HG03342 (cell line): ENCODE measurements at regions not wholly inside any gene's neighbourhood (a gene's known extent, or its start where the extent isn't known, plus 50 kb on each side); places are given as distances from the start of the nearest gene placed in this dataset.

Source experiments
- ATAC-seq: cut with Tn5 transposase; IDR thresholded peaks from one replicate; pipeline ENCODE4 v1.9.1; 2021; ENCODE audit warnings: mild to moderate bottlenecking, moderate library complexity; ENCODE audit not compliant: unreplicated experiment

DNA sequence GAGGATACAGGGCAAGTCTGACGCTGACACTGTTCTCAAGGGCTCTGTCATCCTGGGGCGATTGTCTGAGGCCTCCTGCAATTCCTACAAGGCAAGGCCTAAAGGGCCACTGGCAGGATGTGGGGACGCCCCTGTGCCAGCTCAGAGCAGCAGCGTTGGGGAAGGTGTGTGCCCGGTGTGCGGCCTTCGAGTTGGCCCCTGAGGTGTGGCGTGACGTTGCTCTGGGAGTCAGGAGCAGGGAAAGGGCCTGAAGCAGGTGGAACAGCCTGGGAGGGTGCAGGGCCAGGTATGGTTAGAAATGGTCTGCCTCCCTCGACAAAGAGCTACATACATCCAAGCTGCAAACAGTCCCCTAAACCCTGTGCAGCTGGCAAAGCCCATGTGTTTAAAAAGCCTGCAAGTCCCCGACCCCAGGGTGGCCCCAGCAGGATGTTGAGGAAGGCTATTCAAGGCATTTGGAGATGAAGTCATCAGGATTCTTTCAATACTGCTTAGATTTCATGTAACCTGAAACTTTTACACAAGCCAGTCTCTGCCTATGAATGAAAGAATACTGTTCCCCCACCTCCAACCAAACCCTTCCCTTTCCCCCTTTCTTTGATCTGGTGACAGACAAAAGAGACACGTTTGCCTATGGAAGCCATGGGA is 142.5 kb upstream of the TNS3 start:
- ATAC-seq: no peak

GRCh38 chr7:47722126-47722525 is 140.2 kb upstream of the TNS3 start:
- ATAC-seq: no peak

- no peak for ATAC-seq
These were observed 139.8 kb upstream of the TNS3 start for GRCh38 chr7:47721670-47722069.

GRCh38 chr7:47720907-47721244 is 139.0 kb upstream of the TNS3 start:
- no peak for ATAC-seq

DNA sequence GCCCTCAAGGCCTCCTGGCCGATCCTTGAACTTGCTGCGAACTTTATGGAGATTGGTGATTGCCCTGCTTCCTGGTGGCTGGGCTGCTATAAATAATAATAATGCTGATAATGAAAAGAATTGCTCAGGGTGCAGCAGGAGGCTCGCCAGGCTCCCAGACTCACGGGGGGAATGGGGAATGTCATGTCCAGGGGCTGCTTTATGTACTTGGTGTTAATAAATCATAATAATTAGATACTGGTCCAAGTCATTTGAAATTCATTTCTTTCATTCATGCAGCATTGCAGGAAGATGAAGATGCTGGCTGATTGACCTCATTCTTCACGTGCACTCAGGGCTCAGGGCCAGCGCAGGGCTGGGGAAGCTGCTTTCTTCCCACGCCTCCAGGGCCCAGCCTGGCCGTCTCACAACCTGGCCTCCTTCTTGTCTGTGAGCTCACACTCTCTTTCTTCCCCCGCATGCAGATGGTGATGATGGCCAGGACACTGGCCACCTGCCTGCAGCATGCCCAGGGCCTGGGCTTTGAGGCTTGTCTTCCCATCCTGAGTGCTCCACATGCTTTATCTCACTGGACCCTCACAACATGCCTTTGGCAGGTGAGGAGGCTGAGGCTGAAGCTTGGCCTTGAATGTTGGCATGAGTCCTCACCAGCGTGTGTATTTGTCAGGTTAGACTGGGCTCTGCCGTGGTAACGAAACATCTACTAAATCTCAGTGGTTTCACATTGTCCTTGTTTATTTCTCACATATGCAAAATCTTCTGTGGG is 138.4 kb upstream of the TNS3 start:
- ATAC-seq: peak; percentile 62

DNA sequence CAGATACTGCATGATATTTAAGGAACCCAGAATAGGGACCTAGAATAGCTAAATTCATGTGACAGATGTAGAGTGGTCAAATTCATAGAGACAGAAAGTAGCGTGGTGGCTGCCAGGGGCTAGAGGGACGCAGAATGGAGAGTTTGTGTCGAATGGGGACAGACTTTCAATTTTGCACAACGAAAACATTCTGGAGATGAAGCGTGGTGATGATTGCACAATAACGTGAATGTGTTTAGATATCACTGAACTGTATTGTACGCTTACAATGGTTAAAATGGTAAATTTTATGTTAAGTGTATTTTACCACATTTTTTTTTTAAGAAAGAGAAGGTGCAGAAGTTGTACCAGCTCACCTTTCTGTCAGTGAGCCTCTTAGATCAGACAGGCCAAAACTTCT is 137.8 kb upstream of the TNS3 start:
- no peak for ATAC-seq

GRCh38 chr7:47715631-47716068 is 133.7 kb upstream of the TNS3 start:
- peak; percentile 6 for ATAC-seq

DNA sequence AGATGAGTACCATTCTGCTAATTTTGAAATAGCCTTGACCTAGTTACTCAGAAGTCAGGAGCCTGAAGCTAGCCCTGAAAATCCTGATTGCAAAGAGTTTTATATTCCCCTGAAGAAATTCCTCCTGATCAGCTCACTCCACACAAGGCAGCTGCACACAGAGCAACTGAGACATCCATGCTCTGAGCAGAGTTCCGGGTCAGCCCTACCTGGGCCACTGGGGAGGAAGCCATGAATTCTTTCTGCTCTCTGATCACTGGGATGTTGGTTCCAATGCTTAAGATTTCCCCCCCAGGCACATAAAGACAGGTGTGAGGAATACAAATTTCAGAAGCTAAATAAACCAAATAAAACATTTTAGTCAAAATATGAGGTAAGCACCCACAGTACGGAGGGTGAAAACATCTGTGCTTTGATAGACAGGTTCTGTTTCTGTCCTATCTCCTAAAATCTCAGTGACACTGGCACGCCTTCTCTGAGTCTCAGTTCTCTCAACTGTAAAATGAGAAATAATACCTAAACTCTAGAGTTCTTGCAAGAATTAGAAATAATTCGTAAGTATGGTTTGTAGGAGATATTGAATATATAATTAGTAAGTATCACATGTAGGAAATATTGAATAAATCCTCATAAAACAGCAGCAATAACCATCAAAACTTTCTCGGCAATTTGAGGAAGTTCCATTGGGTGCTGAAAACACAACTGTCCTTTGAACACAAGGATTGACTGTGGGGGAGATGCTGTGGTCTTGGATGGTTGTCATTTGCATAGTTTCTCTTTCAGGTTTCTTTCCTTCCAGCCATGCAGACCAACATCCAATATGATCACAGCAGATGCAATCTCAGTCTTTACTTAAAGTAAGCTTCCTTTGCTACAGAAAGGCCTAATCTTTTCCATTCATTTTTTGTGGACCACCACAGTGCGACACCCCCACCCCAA is 133.0 kb upstream of the TNS3 start:
- peak; percentile 99 for ATAC-seq

GRCh38 chr7:47713595-47713994 is 131.7 kb upstream of the TNS3 start:
- ATAC-seq: no peak

- no peak for ATAC-seq
These were observed 130.5 kb upstream of the TNS3 start for GRCh38 chr7:47712416-47712815.

GRCh38 chr7:47711776-47712175 is 129.9 kb upstream of the TNS3 start:
- no peak for ATAC-seq

DNA sequence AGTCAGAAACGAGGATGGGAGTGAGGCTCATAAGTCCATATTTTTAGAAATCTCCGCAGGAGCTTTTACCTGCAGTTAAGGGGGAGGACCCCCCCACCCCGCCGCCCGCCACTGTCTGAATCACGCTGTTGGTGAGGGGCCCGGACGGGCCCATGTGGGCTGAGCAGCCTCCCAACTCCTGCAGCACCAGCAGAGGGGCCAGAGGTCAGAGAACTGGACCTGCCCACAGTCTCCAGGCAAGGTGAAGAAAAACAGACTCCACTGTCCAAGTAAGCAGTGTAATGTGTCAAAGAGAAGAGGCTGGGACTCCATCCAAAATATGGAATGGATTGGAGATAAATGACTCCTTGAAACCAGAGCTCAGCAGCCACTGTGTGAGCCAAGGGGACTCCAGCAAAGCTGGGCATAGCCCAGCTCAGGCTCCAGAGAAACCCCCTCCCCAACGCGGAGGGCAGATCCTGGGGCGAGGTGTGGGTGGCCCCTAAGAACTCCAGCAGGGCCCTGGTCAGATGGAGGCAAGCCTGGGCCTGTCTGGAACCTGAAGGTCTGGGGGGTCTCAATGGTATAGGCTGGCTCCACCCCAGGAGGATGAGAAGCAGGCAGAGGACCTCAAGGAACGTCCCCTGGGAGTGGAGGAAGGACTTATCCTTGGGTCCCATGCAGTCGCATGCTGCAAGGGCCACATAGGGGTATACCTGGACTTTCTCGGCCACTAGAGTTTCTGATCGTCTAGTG is 128.5 kb upstream of the TNS3 start:
- no peak for ATAC-seq

- no peak for ATAC-seq
These were observed 127.5 kb upstream of the TNS3 start for GRCh38 chr7:47709451-47709850.

DNA sequence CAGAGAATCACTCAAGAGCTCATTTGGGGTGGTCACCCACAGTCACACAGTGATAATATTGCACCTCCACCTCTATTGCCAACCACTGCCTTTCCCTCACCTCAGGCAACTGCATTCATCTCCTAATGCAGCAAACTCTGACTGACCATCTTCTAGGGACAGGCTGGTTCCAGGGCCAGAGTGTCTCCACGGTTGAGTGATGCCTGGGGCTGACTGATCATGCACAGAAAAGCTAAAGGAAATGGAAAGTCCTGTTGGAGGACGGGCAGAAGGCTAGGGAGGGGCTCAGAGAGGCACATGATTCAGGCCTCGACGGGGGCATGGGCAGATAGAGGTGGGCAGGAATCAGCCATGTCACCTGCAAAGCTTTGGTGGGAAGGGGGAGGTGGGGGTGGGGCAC is 127.1 kb upstream of the TNS3 start:
- ATAC-seq: no peak

DNA sequence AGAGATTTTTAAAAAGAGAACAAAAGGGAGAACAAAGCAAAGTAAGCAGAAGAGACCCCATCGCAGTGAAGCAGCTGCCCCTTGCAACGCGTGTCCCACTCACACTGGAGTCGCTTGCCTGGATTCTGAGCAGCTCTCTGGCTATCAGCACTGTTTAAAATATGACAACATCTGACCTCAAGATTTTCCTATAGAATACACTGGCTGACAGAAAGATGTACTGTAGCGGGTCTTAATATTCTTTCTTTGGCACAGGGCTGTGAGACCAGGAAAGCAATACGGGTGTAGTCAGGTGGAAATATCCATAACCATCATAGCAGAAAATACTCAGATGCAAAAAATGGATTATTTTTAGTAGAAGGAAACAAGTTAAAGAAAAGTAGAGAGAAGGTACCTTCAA is 125.7 kb upstream of the TNS3 start:
- ATAC-seq: no peak

GRCh38 chr7:47704936-47705335 is 123.0 kb upstream of the TNS3 start:
- ATAC-seq: no peak

DNA sequence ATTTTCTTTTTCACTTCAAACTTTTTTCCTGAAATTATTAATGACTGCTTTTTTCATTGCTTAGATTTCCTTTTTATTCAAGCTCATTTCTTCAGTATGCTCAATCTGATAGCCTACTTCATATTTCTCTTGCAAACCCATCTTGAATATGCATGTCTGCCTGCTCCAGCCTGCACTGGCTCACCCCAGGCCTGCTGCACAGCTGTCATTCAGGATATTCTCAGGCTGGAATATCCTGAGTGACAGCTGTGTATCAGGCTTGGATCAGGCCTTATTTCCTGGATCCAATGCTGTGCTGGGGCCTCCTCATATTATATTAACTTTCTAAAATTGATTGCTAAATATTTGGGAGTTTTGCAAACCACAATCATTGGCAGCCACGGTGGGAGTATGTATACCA is 120.2 kb upstream of the TNS3 start:
- ATAC-seq: no peak

DNA sequence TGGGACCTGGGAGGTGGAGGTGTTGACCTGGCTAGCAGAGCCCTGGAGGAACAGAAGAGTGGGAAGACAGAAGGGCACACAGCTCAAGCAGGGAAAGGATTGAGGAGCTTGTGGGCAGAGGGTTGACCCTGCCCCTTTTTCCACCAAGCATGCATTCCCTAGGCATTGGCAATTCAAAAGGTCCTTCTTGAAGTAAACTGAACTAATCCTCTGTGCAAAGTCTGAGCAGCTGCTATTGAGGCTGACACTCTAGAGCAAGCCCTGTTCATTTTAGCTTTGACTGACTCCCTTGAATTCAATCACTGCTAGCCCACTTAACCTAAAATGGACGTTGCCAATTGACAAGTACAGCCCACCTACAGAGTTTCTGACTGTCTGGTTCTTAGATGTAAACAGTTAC is 116.5 kb upstream of the TNS3 start:
- no peak for ATAC-seq

DNA sequence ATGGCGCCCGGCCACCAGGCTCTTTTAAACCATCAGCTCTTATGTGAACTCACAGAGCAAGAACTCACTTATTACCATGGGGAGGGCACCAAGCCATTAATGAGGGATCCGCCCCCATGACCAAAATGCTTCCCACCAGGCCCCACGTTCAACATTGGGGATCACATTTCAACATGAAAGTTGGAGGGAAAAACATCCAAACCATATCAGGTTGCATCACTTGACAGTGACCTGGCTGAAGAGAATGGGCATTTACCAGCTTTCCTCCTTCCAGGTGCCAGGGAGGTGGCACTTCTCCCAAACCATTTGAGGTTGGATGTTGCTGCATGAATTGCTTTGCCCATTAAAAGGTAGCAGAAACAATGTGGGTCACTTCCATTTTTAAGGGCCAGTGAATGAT is 115.6 kb upstream of the TNS3 start:
- ATAC-seq: no peak

GRCh38 chr7:47696152-47696710 is 114.3 kb upstream of the TNS3 start:
- no peak for ATAC-seq

DNA sequence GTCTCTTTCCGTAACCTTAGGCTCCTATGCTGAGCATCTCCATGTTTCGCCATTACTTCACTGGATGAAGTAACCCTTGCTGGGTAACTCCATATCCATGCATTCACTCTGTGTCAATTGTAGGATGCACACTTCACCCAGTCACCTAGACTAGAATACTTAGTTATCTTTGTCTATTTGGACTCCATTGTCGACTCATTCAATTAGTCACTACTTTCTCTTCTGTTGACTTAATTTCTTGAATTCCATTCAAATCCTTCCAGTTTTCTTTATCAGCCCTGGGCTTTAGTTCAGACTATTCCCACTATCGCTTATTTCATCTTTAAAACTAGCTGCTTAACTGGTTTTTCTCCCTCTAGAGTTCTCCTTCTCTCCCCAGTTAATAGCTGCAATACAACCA is 111.3 kb upstream of the TNS3 start:
- no peak for ATAC-seq
